Esophagus (tissue), 2 donors: ENCODE measurements at regions not wholly inside any gene's neighbourhood (a gene's known extent, or its start where the extent isn't known, plus 50 kb on each side); places are given as distances from the start of the nearest gene placed in this dataset.
"Not testable (repeated sequence)": the region's sequence is repeated elsewhere in the genome, so short reads cannot be mapped to it uniquely, and the experiment has no call there.

Experiments
- H3K27ac ChIP-seq, 2 donors: one replicate each; pipeline ENCODE4 v1.5.1; 2013; ENCODE audit warnings: low read depth in 2 of 2, mild to moderate bottlenecking in 2 of 2, inconsistent platforms in 1 of 2, low read length in 1 of 2, moderate library complexity in 1 of 2
- H3K27me3 ChIP-seq, 2 donors: one replicate each; pipeline ENCODE4 v1.6.1; 2013; ENCODE audit warnings: low read length in 2 of 2, control low read depth in 1 of 2, mild to moderate bottlenecking in 1 of 2; ENCODE audit not compliant: insufficient read depth in 2 of 2, control insufficient read depth in 1 of 2
- H3K36me3 ChIP-seq, 2 donors: one replicate each; pipeline ENCODE4 v1.6.1; 2013; ENCODE audit warnings: low read length in 1 of 2; ENCODE audit not compliant: control insufficient read depth in 2 of 2, insufficient read depth in 2 of 2
- H3K4me1 ChIP-seq, 2 donors: one replicate each; pipeline ENCODE4 v1.6.1; 2013; ENCODE audit warnings: low read length in 1 of 2; ENCODE audit not compliant: control insufficient read depth in 2 of 2, insufficient read depth in 2 of 2
- H3K4me3 ChIP-seq, 2 donors: one replicate each; pipeline ENCODE4 v1.5.1; 2013; ENCODE audit warnings: low read length in 2 of 2, mild to moderate bottlenecking in 2 of 2, low read depth in 1 of 2, moderate library complexity in 1 of 2
- H3K9me3 ChIP-seq, 2 donors: one replicate each; pipeline ENCODE4 v1.6.1; 2013; ENCODE audit warnings: mild to moderate bottlenecking in 2 of 2, low read depth in 1 of 2, low read length in 1 of 2, moderate library complexity in 1 of 2; ENCODE audit not compliant: control insufficient read depth in 2 of 2, insufficient read depth in 1 of 2
- WGBS, 2 donors: extraction: QIAGEN DNeasy Blood & Tissue Kit; methylation state at CpG; one replicate each; pipeline ENCODE4 v1.1.7; 2013; 5-methylcytosine and 5-hydroxymethylcytosine counted together
- donor health status: healthy with polysubstance abuse.
- donor health status: Bipolar disorder and iron deficiency.

- Histone ChIP-seq H3K36me3 (no peaks in the 10 kb centered on the region), H3K27ac (no peak overlapping the region), H3K27me3 (no peaks in the 10 kb centered on the region), H3K9me3 (peaks cover 22 to 67% of the 10 kb centered on the region in 2 donors), H3K4me1 (no peaks in the 10 kb centered on the region), H3K4me3 (no peak overlapping the region)
- WGBS, 2 donors = 85 to 86% methylated on average over 18 of the region's 18 CpGs
Measured at GRCh38 chr15:20348900-20349773, 192.5 kb downstream of the GOLGA6L6 start.

GRCh38 chr15:20348291-20348899 lies 193.2 kb downstream of the GOLGA6L6 start:
- Histone ChIP-seq H3K27me3 (no peaks in the 10 kb centered on the region), H3K27ac (no peak overlapping the region), H3K9me3 (peaks cover 27 to 68% of the 10 kb centered on the region in 2 donors), H3K36me3 (no peaks in the 10 kb centered on the region), H3K4me1 (no peaks in the 10 kb centered on the region), H3K4me3 (no peak overlapping the region)
- 81 to 88% methylated on average over 13 of the region's 13 CpGs for WGBS, 2 donors

- Histone ChIP-seq H3K27ac (no peak overlapping the region), H3K36me3 (no peaks in the 10 kb centered on the region), H3K4me3 (no peak overlapping the region), H3K27me3 (no peaks in the 10 kb centered on the region), H3K9me3 (peaks cover 40 to 76% of the 10 kb centered on the region in 2 donors), H3K4me1 (no peaks in the 10 kb centered on the region)
- WGBS, 2 donors = 32 to 47% methylated on average over 4 of the region's 4 CpGs
Measured at GRCh38 chr15:20346082-20346805, 195.4 kb downstream of the GOLGA6L6 start.

GRCh38 chr15:20345401-20345958 lies 196.1 kb downstream of the GOLGA6L6 start:
- peaks cover 48 to 77% of the 10 kb centered on the region in 2 donors for H3K9me3 ChIP-seq
- H3K4me1 ChIP-seq = no peaks in the 10 kb centered on the region
- H3K36me3 ChIP-seq = no peaks in the 10 kb centered on the region
- H3K27me3 ChIP-seq = no peaks in the 10 kb centered on the region
- peak overlapping the region in 1 of 2 donors; percentile 9 for H3K4me3 ChIP-seq
- H3K27ac ChIP-seq = no peak overlapping the region
- WGBS, 2 donors = 74 to 87% methylated on average over 6 to 7 of the region's 7 CpGs

- Histone ChIP-seq H3K36me3 (no peaks in the 10 kb centered on the region), H3K9me3 (peaks cover 53 to 75% of the 10 kb centered on the region in 2 donors), H3K27ac (no peak overlapping the region), H3K4me3 (no peak overlapping the region), H3K27me3 (no peaks in the 10 kb centered on the region), H3K4me1 (no peaks in the 10 kb centered on the region)
- 73 to 77% methylated on average over 12 of the region's 12 CpGs for WGBS, 2 donors
Measured at GRCh38 chr15:20344601-20345400, 196.8 kb downstream of the GOLGA6L6 start.

GRCh38 chr15:20343395-20344211 lies 198.0 kb downstream of the GOLGA6L6 start:
- H3K4me1 ChIP-seq, H3K4me3 ChIP-seq, H3K27me3 ChIP-seq, H3K27ac ChIP-seq, H3K36me3 ChIP-seq: not testable (repeated sequence)
- peaks cover 53 to 73% of the 10 kb centered on the region in 2 donors for H3K9me3 ChIP-seq
- WGBS, 2 donors = 62 to 73% methylated on average over 10 of the region's 10 CpGs

- not testable (repeated sequence) for H3K36me3 ChIP-seq, H3K4me3 ChIP-seq, H3K4me1 ChIP-seq, H3K27ac ChIP-seq, H3K27me3 ChIP-seq
- WGBS, 2 donors = 59 to 72% methylated on average over 4 of the region's 4 CpGs
- H3K9me3 ChIP-seq = peaks cover 53 to 68% of the 10 kb centered on the region in 2 donors
Measured at GRCh38 chr15:20342601-20343394, 198.8 kb downstream of the GOLGA6L6 start.
